ENCODE measurements at regions not wholly inside any gene's neighbourhood (a gene's known extent, or its start where the extent isn't known, plus 50 kb on each side); places are given as distances from the start of the nearest gene placed in this dataset.
A peak's percentile ranks its signal among the peaks of the same experiment; 100 is the strongest.

GRCh38 chr13:26971990-26972887 is 199.4 kb downstream of the USP12 start:
- no peaks in the 10 kb centered on the region; a peak in 1 of 4 replicates for H3K27me3 ChIP-seq (replicated peaks in 1 of 2; ENCODE audit: control insufficient read depth in 2 of 2, insufficient read depth in 2 of 2, low read length in 1 of 2)
- H3K36me3 ChIP-seq (ENCODE audit: control insufficient read depth in 2 of 2, insufficient read depth in 2 of 2, low read length in 1 of 2): no peaks in the 10 kb centered on the region
- H3K4me2 ChIP-seq (ENCODE audit: control insufficient read depth, insufficient read depth): no peak overlapping the region
- ChIA-PET CTCF (interaction anchor here (0.6 to 1.5 kb wide), 12 partner anchors 13 to 854 kb away, joined by 3 to 12 read pairs (median 4); no protein-coding TSS in a partner anchor), POLR2A (interaction anchor here (0.6 kb wide), 1 partner anchor 237 kb away, joined by 3 read pairs; no protein-coding TSS in a partner anchor), SMC1A (ENCODE audit: uncharacterized antibody, unreplicated experiment) (interaction anchor here (1.0 to 1.3 kb wide), 5 partner anchors 13 to 314 kb away, joined by 3 to 4 read pairs (median 3); no protein-coding TSS in a partner anchor), RAD21 (ENCODE audit: unreplicated experiment) (interaction anchor here (0.9 to 1.7 kb wide), 9 partner anchors 11 to 390 kb away, joined by 3 to 9 read pairs (median 3); no protein-coding TSS in a partner anchor)
- in situ Hi-C loops (cut with MboI): no loop called here
- 34% methylated on average over 9 of the region's 10 CpGs for WGBS (ENCODE audit: insufficient coverage, insufficient replicate concordance, low lambda C conversion rate, missing lambda C conversion rate)
- no peak overlapping the region for H3K9ac ChIP-seq (ENCODE audit: control insufficient read depth, insufficient read depth, low read length)
- H4K20me1 ChIP-seq (ENCODE audit: control insufficient read depth, insufficient read depth): no peaks in the 10 kb centered on the region
- H3K27ac ChIP-seq (ENCODE audit: control insufficient read depth, insufficient read depth): no peak overlapping the region
- no peaks in the 10 kb centered on the region for H3K79me2 ChIP-seq (ENCODE audit: control insufficient read depth, insufficient read depth, low read length)
- no peaks in the 10 kb centered on the region for H3K9me3 ChIP-seq (replicated peaks; ENCODE audit: control insufficient read depth, insufficient read depth, low read length)
- TF ChIP-seq CTCF (IDR thresholded peaks at IDR 0.05 in 2 of 3, conservative IDR thresholded peaks at IDR 0.05 in 1 of 3; ENCODE audit: control insufficient read depth in 2 of 3, extremely low read depth in 1 of 3, insufficient read depth in 1 of 3, low read depth in 3 of 3, low read length in 3 of 3) (peak; percentile 42 to 64 (median 46); a peak in 5 of 6 replicates), TBL1XR1 (IDR thresholded peaks at IDR 0.05; ENCODE audit: low read depth, low read length) (no peak), FOXK2 (IDR thresholded peaks at IDR 0.05) (no peak), IRF5 (IDR thresholded peaks at IDR 0.05; ENCODE audit: borderline replicate concordance) (no peak), IRF4 (IDR thresholded peaks at IDR 0.05; ENCODE audit: low read depth, low read length) (no peak), IKZF1 (conservative IDR thresholded peaks at IDR 0.05) (peak; percentile 27; the same call in 1 of the 2 replicates), PKNOX1 (IDR thresholded peaks at IDR 0.05) (peak; percentile 59; the same call in 1 of the 2 replicates), TCF12 (IDR thresholded peaks at IDR 0.05; ENCODE audit: low read depth, low read length) (0 out of 2 replicates have a peak, but pooled peaks have one; percentile 20), CBFB (IDR thresholded peaks at IDR 0.05; ENCODE audit: low read depth) (no peak), ZBED1 (IDR thresholded peaks at IDR 0.05; ENCODE audit: borderline replicate concordance) (no peak), E4F1 (IDR thresholded peaks at IDR 0.05; ENCODE audit: borderline replicate concordance, partially characterized antibody) (no peak)
- BruUV-seq (replicated peaks): no TSS peak
- no peak for DNase-seq (ENCODE audit: low read depth, low spot score)
- H3K4me1 ChIP-seq (ENCODE audit: control insufficient read depth, insufficient read depth, low read length): no peaks in the 10 kb centered on the region
- ATAC-seq: peak; percentile 84
- no peak overlapping the region for H2AFZ ChIP-seq (ENCODE audit: control insufficient read depth, low read depth, low read length)
- FAIRE-seq: no peak
- intact Hi-C loops (cut with micrococcal nuclease; ENCODE audit: unreplicated experiment): no loop called here
- no peak overlapping the region for H3K4me3 ChIP-seq

All from GM12878 (cell line).